ENCODE measurements at regions not wholly inside any gene's neighbourhood (a gene's known extent, or its start where the extent isn't known, plus 50 kb on each side); places are given as distances from the start of the nearest gene placed in this dataset.
"Not testable (repeated sequence)": the region's sequence is repeated elsewhere in the genome, so short reads cannot be mapped to it uniquely, and the experiment has no call there.

DNA sequence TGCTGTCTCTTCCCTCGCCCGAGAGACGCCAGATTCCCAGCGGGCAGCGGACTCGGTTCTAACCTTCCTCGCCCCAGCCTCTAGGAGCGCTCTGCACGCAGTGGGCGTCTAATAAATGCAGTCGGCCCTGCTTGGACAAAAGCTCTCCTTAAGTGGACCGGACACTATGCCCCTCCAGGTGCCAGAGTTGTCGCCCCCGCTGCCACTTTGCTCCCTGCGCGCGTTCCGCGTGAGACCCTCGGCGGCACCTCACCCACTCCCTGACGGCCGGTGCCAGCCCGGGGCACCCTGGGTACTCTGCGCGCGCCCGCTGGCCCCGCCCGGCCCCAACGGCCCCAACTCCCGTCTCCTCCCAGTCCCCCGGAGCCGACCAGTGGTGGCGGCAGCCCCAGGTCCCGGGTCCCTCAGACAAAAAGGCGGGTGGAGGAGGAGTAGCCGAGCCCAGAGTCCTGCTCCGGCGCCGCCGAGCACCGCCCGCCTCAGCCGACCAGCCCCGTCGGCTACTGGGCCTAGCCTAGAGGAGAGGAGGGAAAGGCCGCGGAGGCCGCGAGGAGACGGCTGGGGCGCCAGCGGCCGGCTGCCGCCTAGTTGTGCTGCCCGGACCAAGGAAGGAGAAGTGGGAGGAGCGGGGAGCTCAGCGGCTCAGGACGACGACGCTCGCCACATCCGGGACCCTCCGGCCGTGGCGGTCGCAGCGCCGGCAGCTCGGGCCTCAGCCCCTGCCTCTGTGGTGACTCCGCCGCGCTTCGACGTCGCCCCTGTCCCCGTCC, 123.0 kb downstream of the GOSR1 start:
- ATAC-seq (peak; percentile 99), DNase-seq (peak; percentile 95)
- Histone ChIP-seq H3K4me1 (peaks cover 14% of the 10 kb centered on the region), H3K27me3 (no peaks in the 10 kb centered on the region), H3K4me3 (peak overlapping the region; percentile 63), H3K36me3 (no peaks in the 10 kb centered on the region), H3K27ac (peak overlapping the region; percentile 96), H3K9me3 (no peaks in the 10 kb centered on the region)
- TF ChIP-seq, protein P1, sequence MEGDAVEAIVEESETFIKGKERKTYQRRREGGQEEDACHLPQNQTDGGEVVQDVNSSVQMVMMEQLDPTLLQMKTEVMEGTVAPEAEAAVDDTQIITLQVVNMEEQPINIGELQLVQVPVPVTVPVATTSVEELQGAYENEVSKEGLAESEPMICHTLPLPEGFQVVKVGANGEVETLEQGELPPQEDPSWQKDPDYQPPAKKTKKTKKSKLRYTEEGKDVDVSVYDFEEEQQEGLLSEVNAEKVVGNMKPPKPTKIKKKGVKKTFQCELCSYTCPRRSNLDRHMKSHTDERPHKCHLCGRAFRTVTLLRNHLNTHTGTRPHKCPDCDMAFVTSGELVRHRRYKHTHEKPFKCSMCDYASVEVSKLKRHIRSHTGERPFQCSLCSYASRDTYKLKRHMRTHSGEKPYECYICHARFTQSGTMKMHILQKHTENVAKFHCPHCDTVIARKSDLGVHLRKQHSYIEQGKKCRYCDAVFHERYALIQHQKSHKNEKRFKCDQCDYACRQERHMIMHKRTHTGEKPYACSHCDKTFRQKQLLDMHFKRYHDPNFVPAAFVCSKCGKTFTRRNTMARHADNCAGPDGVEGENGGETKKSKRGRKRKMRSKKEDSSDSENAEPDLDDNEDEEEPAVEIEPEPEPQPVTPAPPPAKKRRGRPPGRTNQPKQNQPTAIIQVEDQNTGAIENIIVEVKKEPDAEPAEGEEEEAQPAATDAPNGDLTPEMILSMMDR (IDR thresholded peaks at IDR 0.05), result peak; percentile 57
- intact Hi-C loops (cut with DNase I), result no loop called here

DNA sequence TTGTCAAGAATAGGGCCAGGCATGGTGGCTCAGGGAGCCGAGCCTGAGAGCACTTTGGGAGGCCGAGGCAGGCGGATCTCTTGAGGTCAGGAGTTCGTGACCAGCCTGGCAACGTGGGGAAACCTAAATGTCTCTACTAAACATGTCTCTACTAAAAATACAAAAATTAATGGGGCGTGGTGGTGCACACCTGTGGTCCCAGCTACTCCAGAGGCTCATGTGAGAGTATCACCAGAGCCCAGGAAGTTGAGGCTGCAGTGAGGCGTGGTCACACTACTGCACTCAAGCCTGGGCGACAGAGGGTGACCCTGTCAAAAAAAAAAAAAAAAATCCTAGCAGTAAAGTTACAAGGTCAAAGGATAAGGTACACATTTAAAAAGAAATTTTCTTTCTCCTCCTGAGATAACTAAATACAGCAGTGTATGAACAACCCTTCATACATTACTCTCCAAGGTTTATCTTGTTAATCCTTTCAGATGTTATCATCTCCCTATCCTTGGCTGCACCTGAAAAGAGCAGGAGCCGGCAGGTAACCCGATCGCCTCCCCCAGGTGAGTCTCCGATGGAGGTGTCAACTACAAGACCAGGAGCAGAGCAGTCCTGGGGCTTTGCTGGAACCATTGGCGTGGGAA, 122.3 kb downstream of the GOSR1 start:
- Histone ChIP-seq H3K36me3 (no peaks in the 10 kb centered on the region), H3K27ac (peak overlapping the region; percentile 96), H3K9me3 (no peaks in the 10 kb centered on the region), H3K4me3 (peak overlapping the region; percentile 63), H3K4me1 (peaks cover 14% of the 10 kb centered on the region), H3K27me3 (no peaks in the 10 kb centered on the region)
- intact Hi-C loops (cut with DNase I), result no loop called here
- DNase-seq (no peak), ATAC-seq (no peak)
- TF ChIP-seq, protein P1 (IDR thresholded peaks at IDR 0.05), result no peak

DNA sequence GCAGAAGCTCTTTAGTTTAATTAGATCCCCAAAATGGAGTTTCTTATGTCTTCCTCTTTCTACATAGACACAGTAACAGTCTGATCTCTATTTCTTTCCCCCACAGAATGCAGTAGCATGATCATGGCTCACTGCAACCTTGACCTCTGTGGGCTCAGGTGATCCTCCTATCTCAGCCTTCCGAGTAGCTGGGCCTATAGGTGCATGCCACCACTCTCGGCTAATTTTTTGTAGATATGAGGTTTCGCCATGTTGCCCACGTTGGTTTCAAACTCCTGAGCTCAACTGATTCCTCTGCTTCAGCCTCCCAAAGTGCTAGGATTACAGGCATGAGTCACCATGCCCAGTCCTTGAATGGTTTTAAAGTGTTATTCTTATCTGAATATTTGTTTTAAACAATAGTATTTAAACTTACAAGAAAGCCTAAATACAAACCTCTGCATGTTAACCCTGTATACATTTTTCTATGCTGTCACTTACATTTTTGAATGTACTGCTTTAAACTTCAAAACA, 120.6 kb downstream of the GOSR1 start:
- Histone ChIP-seq H3K4me1 (peaks cover 11% of the 10 kb centered on the region), H3K4me3 (no peak overlapping the region), H3K36me3 (no peaks in the 10 kb centered on the region), H3K27me3 (no peaks in the 10 kb centered on the region), H3K27ac (no peak overlapping the region), H3K9me3 (no peaks in the 10 kb centered on the region)
- DNase-seq (no peak), ATAC-seq (no peak)
- intact Hi-C loops (cut with DNase I), result no loop called here
- TF ChIP-seq, protein P1 (IDR thresholded peaks at IDR 0.05), result no peak

DNA sequence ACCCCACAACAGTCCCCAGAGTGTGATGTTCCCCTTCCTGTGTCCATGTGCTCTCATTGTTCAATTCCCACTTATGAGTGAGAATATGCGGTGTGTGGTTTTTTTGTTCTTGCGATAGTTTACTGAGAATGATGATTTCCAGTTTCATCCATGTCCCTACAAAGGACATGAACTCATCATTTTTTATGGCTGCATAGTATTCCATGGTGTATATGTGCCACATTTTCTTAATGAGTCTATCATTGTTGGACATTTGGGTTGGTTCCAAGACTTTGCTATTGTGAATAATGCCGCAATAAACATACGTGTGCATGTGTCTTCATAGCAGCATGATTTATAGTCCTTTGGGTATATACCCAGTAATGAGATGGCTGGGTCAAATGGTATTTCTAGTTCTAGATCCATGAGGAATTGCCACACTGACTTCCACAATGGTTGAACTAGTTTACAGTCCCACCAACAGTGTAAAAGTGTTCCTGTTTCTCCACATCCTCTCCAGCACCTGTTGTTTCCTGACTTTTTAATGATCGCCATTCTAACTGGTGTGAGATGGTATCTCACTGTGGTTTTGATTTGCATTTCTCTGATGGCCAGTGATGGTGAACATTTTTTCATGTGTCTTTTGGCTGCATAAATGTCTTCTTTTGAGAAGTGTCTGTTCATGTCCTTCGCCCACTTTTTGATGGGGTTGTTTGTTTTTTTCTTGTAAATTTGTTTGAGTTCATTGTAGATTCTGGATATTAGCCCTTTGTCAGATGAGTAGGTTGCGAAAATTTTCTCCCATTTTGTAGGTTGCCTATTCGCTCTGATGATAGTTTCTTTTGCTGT, 120.0 kb downstream of the GOSR1 start:
- H3K27ac ChIP-seq; H3K4me3 ChIP-seq; H3K27me3 ChIP-seq; DNase-seq; ATAC-seq; H3K4me1 ChIP-seq; H3K36me3 ChIP-seq; H3K9me3 ChIP-seq; intact Hi-C loops (cut with DNase I): not testable (repeated sequence)

DNA sequence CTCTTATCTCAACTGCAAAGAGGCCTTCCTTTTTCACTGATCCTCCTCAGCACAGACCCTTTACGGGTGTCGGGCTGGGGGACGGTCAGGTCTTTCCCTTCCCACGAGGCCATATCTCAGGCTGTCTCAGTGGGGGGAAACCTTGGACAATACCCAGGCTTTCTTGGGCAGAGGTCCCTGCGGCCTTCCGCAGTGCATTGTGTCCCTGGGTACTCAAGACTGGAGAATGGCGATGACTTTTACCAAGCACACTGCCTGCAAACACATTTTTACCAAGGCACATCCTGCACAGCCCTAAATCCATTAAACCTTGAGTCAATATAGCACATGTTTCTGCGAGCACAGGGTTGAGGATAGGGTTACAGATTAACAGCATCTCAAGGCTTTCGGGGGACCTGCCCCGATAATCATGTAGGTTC, 117.8 kb downstream of the GOSR1 start:
- H3K36me3 ChIP-seq; H3K4me1 ChIP-seq; H3K27me3 ChIP-seq; H3K4me3 ChIP-seq; intact Hi-C loops (cut with DNase I); ATAC-seq; DNase-seq; H3K27ac ChIP-seq; H3K9me3 ChIP-seq: not testable (repeated sequence)

DNA sequence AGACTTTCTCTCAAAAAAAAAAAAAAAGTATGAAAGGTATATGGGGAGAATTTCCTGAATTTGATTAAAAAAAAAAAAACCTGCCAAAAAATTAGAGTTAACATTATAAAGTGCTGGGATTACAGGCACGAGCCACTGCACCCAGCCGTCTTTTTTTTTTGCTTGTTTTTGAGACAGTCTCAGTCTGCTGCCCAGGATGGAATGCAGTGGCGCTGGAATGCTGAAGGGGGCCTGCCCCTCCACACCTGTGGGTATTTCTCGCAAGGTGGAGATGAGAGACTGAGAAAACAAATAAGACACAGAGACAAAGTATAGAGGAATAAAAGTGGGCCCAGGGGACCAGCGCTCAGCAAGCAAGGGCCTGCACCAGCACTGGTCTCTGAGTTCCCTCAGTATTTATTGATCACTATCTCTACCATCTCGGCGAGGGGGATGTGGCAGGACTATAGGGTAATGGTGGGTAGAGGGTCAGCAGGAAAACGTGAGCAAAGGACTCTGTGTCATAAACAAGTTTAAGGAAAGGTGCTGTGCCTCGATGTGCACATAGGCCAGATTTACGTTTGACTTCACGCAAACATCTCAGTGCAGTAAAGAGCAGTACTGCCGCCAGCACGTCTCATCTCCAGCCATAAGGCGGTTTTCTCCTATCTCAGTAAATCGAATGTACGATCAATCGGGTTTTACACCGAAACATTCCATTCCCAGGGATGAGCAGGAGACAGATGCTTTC, 117.2 kb downstream of the GOSR1 start:
- TF ChIP-seq, protein P1 (IDR thresholded peaks at IDR 0.05), result no peak
- Histone ChIP-seq H3K27ac (no peak overlapping the region), H3K4me3 (no peak overlapping the region), H3K36me3 (no peaks in the 10 kb centered on the region), H3K27me3 (no peaks in the 10 kb centered on the region), H3K4me1 (no peaks in the 10 kb centered on the region), H3K9me3 (no peaks in the 10 kb centered on the region)
- ATAC-seq (no peak), DNase-seq (no peak)
- intact Hi-C loops (cut with DNase I), result no loop called here

Data from upper lobe of right lung (tissue), 1 donor.